ENCODE measurements at regions not wholly inside any gene's neighbourhood (a gene's known extent, or its start where the extent isn't known, plus 50 kb on each side); places are given as distances from the start of the nearest gene placed in this dataset.

DNA sequence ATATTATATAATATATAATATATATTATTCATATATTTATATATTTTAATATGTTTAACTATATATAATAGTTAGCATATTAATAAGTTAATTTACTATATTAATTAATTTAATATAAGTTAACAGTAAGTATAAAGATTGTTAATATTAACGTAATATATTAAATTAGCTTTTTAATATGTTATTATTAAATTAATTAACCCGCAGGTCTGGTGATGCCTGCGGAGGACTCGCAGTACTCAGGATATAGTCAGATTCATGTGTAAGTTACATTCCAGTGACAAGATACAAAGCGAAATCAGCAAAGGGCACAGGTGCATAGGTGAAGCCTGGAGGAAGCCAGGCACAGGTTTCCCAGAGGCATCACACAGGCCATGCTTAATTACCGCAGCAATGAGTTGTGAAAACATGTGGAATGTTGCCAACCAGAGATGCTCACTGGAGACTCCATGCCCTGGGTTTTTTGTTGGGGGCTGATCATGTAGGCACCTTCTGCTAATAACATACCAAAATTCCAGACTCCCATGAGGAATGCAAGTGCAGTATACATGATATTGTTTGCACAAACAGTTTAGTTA, 130.4 kb upstream of the MPHOSPH6 start:
- no peak for DNase-seq (ENCODE audit: low read depth)
- TF ChIP-seq, protein P1, sequence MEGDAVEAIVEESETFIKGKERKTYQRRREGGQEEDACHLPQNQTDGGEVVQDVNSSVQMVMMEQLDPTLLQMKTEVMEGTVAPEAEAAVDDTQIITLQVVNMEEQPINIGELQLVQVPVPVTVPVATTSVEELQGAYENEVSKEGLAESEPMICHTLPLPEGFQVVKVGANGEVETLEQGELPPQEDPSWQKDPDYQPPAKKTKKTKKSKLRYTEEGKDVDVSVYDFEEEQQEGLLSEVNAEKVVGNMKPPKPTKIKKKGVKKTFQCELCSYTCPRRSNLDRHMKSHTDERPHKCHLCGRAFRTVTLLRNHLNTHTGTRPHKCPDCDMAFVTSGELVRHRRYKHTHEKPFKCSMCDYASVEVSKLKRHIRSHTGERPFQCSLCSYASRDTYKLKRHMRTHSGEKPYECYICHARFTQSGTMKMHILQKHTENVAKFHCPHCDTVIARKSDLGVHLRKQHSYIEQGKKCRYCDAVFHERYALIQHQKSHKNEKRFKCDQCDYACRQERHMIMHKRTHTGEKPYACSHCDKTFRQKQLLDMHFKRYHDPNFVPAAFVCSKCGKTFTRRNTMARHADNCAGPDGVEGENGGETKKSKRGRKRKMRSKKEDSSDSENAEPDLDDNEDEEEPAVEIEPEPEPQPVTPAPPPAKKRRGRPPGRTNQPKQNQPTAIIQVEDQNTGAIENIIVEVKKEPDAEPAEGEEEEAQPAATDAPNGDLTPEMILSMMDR (conservative IDR thresholded peaks at IDR 0.05; ENCODE audit: low read length): no peak
- no peak overlapping the region for H3K4me3 ChIP-seq (ENCODE audit: low read length)

DNA sequence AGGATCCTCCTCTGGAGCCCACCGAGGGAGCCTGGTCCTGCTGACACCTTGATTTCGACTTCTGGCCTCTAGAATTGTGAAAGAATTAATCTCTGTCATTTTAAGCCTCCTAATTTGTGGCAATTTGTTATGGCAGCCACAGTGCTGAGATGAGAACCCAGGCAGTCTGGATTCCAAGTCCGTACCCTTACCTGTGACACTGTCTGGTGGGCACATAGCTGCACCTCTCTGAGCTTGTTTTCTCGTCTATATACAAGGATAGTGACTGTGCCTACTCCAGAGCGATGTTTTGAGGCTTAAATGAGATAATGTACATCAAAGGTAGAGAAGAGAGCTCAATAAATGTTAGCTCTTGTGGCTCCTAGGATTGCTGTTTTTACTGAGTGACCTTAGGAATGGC, 128.4 kb upstream of the MPHOSPH6 start:
- H3K4me3 ChIP-seq (ENCODE audit: low read length): no peak overlapping the region
- no peak for DNase-seq (ENCODE audit: low read depth)
- TF ChIP-seq, protein P1 (conservative IDR thresholded peaks at IDR 0.05; ENCODE audit: low read length): no peak

DNA sequence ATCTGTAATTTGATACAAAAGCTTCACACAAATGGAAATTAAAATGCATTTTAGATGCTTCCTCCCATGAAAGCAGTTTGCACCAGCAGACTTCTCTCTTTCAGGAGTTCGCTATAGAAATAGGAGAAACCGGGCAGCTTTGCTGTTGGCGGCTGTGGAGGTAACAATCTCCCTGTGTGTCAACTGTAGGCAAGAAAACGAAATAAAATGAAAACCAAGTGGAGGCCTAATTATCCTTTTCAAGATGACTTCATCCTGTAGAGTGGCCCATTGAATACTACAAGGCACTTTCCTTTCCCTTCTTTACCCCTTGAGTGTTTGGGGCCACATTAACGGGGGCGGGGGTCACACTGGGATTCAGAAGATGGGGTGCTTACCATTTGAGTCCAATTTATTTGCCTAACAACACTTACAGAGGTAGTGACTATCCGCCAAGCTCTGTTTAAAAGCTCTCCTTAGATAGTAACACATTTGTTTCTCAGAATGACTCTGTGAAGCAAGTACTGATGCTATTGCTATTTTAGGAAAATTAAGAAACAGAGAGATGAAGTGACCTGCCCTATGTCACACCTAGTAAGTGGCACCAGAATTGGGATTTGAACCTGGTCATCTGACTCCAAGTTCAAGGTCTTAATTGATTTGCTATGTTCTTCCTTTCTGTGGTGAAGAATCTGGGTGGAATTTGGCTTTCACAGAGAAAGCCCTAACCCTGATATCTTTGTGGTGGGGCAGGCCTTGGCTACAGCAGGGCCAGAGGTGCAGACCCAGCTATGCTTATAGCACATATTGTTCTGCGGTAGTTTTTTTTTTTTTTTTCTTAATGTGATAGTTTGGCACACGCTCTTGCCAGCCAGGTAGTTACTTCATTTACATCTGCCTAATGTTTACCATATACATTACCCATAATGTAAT, 125.5 kb upstream of the MPHOSPH6 start:
- H3K4me3 ChIP-seq (ENCODE audit: low read length): no peak overlapping the region
- TF ChIP-seq, protein P1 (conservative IDR thresholded peaks at IDR 0.05; ENCODE audit: low read length): no peak

DNA sequence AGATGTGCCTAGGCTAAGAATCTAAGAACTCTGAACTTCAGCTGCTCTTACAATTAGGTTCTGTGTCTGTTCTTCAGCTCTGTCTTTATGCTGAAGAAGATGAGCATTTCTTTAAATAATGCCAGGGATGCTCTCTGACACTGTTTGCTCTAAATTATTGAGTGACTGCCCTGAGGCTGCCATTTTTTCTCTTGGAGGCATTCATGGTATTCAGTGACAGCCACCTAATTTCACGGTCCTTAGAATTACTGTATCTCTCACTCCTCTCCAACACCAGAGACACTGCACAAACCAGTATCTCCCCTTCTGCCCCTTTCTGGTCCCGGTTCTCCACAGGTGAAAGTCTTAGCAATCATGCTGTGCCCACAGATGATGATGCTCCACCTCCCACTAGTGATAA, 123.6 kb upstream of the MPHOSPH6 start:
- no peak for DNase-seq (ENCODE audit: low read depth)
- H3K4me3 ChIP-seq (ENCODE audit: low read length): no peak overlapping the region
- TF ChIP-seq, protein P1 (conservative IDR thresholded peaks at IDR 0.05; ENCODE audit: low read length): no peak

More for the DNA sequence above, 125.5 kb upstream of the MPHOSPH6 start:
- no peak for DNase-seq (ENCODE audit: low read depth)

DNA sequence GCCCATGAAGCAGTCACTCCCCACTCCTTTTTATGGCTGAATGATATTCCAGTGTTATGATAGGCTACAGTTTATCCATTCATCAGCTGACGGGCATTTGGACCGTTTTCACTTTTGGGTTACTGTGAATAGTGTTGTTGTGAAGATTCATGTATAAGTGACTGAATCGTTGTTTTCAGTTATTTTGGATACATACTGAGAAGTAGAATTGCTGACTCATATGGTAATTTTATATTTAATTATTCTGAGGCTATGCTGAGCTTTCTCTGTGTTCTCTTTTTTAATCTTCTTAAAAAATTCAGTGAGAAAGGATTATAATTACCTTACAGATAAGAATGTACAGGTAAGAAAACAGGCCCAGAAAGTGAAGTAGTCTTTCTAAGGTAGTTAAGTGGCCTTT, 117.9 kb upstream of the MPHOSPH6 start:
- no peak for DNase-seq (ENCODE audit: low read depth)
- TF ChIP-seq, protein P1 (conservative IDR thresholded peaks at IDR 0.05; ENCODE audit: low read length): no peak
- no peak overlapping the region for H3K4me3 ChIP-seq (ENCODE audit: low read length)

DNA sequence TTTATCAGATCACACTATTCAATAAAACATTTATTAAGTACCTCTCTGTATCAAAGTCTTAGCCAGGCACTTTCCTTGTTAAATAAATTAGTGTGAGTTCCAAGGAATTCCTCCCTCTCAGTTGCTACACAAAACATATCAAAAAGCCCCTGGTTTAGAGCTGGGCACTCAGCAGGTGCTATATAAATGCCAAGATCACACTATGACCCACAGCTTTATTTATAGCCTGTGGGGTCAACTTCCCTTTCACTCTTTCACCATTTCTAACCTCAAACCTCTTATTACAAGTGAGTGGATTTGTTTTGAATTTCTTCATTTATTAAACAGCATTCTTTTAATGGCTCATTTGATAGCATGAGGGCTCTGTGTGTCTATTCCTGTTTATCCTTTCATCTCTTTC, 112.6 kb upstream of the MPHOSPH6 start:
- no peak overlapping the region for H3K4me3 ChIP-seq (ENCODE audit: low read length)
- DNase-seq (ENCODE audit: low read depth): no peak
- TF ChIP-seq, protein P1 (conservative IDR thresholded peaks at IDR 0.05; ENCODE audit: low read length): no peak

DNA sequence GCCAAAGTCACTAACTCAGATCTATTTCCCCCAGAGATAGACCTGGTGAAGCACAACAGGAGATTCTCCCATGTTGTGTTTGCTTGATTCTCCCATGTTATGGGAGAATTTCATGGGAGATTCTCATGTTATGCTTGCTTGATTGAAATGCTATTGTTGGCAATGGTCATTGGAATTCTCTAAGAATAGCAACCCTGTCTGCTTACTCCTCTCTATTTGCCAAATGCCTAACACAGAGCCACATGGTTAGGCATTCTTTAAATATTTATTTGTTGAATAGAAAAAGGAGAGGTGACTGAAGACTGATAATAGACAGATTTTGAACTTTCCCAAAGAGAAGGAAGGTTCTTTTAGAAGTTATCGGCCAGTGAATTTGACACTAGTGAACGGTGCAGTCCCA, 111.5 kb upstream of the MPHOSPH6 start:
- TF ChIP-seq, protein P1 (conservative IDR thresholded peaks at IDR 0.05; ENCODE audit: low read length): no peak
- peak; percentile 6 for DNase-seq (ENCODE audit: low read depth)
- no peak overlapping the region for H3K4me3 ChIP-seq (ENCODE audit: low read length)
